ENCODE measurements at regions not wholly inside any gene's neighbourhood (a gene's known extent, or its start where the extent isn't known, plus 50 kb on each side); places are given as distances from the start of the nearest gene placed in this dataset.
A peak's percentile ranks its signal among the peaks of the same experiment; 100 is the strongest.

- no peaks in the 10 kb centered on the region for H3K27me3 Mint-ChIP-seq (ENCODE audit: low read depth)
- H3K36me3 Mint-ChIP-seq (ENCODE audit: low read depth) = no peaks in the 10 kb centered on the region
- H3K9me3 Mint-ChIP-seq = peaks cover 2% of the 10 kb centered on the region
- TF ChIP-seq CTCF (conservative IDR thresholded peaks at IDR 0.05) = no peak
- H3K4me3 Mint-ChIP-seq = no peak overlapping the region
- no peak overlapping the region for H3K27ac Mint-ChIP-seq (ENCODE audit: unreplicated experiment)
- no peak for DNase-seq (ENCODE audit: low read depth, low spot score)
- peaks cover 31% of the 10 kb centered on the region for H3K4me1 Mint-ChIP-seq
Observed at GRCh38 chr2:5484868-5485267, 207.3 kb upstream of the SOX11 start.

- Mint-ChIP-seq H3K4me3 (no peak overlapping the region), H3K4me1 (peaks cover 15% of the 10 kb centered on the region), H3K27me3 (ENCODE audit: low read depth) (no peaks in the 10 kb centered on the region), H3K9me3 (peaks cover 2% of the 10 kb centered on the region), H3K36me3 (ENCODE audit: low read depth) (no peaks in the 10 kb centered on the region), H3K27ac (ENCODE audit: unreplicated experiment) (no peak overlapping the region)
- DNase-seq (ENCODE audit: low read depth, low spot score) = no peak
- no peak for TF ChIP-seq CTCF (conservative IDR thresholded peaks at IDR 0.05)
Observed at GRCh38 chr2:5491523-5491922, 200.7 kb upstream of the SOX11 start.

GRCh38 chr2:5493256-5493655 is 198.9 kb upstream of the SOX11 start:
- no peak for DNase-seq (ENCODE audit: low read depth, low spot score)
- Mint-ChIP-seq H3K4me3 (no peak overlapping the region), H3K4me1 (peaks cover 15% of the 10 kb centered on the region), H3K36me3 (ENCODE audit: low read depth) (no peaks in the 10 kb centered on the region), H3K27me3 (ENCODE audit: low read depth) (no peaks in the 10 kb centered on the region), H3K9me3 (peaks cover 1% of the 10 kb centered on the region), H3K27ac (ENCODE audit: unreplicated experiment) (peak overlapping the region; percentile 67)
- no peak for TF ChIP-seq CTCF (conservative IDR thresholded peaks at IDR 0.05)

DNA sequence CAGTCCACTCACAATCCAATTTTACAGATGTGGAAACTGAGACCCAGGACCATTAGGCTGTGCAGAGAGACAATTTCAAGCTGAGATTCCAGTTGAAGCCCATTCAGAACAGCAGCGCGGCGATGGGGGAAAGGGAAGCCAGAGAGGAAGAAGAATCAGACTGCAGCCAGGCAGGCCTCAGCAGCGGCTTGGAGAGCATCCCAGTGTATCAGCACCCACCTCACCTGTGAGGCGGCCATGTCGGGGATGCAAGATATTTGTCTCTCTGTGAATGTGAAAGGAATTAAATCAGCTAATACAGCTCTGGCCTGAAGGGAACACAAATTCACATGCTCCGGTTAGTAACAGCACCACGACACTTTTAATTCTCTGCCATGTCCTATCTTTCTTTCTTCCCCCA is 198.0 kb upstream of the SOX11 start:
- no peak for TF ChIP-seq CTCF (conservative IDR thresholded peaks at IDR 0.05)
- no peaks in the 10 kb centered on the region for H3K27me3 Mint-ChIP-seq (ENCODE audit: low read depth)
- H3K9me3 Mint-ChIP-seq = no peaks in the 10 kb centered on the region
- H3K4me3 Mint-ChIP-seq = no peak overlapping the region
- H3K4me1 Mint-ChIP-seq = peaks cover 15% of the 10 kb centered on the region
- H3K27ac Mint-ChIP-seq (ENCODE audit: unreplicated experiment) = no peak overlapping the region
- no peaks in the 10 kb centered on the region for H3K36me3 Mint-ChIP-seq (ENCODE audit: low read depth)
- no peak for DNase-seq (ENCODE audit: low read depth, low spot score)

DNA sequence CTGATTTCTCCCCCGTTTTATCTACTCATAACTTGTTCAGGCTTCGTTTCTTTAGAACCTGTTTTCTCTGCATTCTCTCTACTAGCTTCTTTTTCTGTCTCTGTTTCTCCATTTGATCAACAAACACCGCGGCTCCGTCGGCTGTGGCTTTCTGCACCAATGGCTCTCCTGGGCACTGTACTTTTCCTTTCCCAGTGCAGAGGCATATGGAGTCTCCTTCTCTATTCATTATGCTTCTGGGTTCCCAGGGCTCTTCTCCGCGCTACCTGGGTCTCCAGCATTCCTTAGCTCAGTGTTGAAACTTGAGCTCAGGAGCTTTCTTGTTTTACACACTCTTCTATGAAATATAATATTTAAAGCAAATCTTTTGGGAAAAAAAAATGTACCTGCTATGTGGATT is 196.6 kb upstream of the SOX11 start:
- Mint-ChIP-seq H3K4me3 (no peak overlapping the region), H3K27ac (ENCODE audit: unreplicated experiment) (no peak overlapping the region), H3K36me3 (ENCODE audit: low read depth) (no peaks in the 10 kb centered on the region), H3K27me3 (ENCODE audit: low read depth) (no peaks in the 10 kb centered on the region), H3K9me3 (no peaks in the 10 kb centered on the region), H3K4me1 (peaks cover 15% of the 10 kb centered on the region)
- no peak for TF ChIP-seq CTCF (conservative IDR thresholded peaks at IDR 0.05)
- no peak for DNase-seq (ENCODE audit: low read depth, low spot score)

DNA sequence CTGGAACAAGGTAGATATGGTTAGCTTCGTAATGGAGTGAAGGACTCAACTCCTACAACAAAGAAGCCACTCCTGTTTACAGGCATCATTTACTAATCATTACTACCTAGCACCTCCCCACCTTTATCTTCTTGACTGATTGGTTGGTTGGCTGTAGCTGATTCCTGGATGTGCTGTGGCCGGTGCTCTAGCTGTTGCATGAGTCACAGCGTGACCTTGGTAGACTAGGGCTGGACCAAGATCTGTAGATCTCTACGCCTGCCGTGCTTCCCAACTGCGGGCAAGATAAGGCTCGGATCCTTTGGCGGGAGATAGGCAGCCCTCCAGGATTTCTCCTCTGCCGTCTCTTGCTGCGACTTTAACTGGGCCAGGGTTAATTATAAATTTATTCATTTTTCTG is 194.3 kb upstream of the SOX11 start:
- Mint-ChIP-seq H3K9me3 (peaks cover 3% of the 10 kb centered on the region), H3K27ac (ENCODE audit: unreplicated experiment) (no peak overlapping the region), H3K36me3 (ENCODE audit: low read depth) (no peaks in the 10 kb centered on the region)

More for the DNA sequence above, 194.3 kb upstream of the SOX11 start:
- H3K4me3 Mint-ChIP-seq = no peak overlapping the region
- H3K27me3 Mint-ChIP-seq (ENCODE audit: low read depth) = no peaks in the 10 kb centered on the region
- H3K4me1 Mint-ChIP-seq = peaks cover 15% of the 10 kb centered on the region
- no peak for DNase-seq (ENCODE audit: low read depth, low spot score)
- no peak for TF ChIP-seq CTCF (conservative IDR thresholded peaks at IDR 0.05)

Measured in neural crest cell (in vitro differentiated cells).